HCEC 1CT (cell line): ENCODE measurements at regions not wholly inside any gene's neighbourhood (a gene's known extent, or its start where the extent isn't known, plus 50 kb on each side); places are given as distances from the start of the nearest gene placed in this dataset.
A peak's percentile ranks its signal among the peaks of the same experiment; 100 is the strongest.
"Not testable (repeated sequence)": the region's sequence is repeated elsewhere in the genome, so short reads cannot be mapped to it uniquely, and the experiment has no call there.

Source experiments
- DNase-seq: peaks from one replicate; pipeline ENCODE4 v3.0.0-alpha.2; 2017

- no peak for DNase-seq
Measured at GRCh38 chr3:28039829-28040228, 201.6 kb upstream of the CMC1 start.

DNA sequence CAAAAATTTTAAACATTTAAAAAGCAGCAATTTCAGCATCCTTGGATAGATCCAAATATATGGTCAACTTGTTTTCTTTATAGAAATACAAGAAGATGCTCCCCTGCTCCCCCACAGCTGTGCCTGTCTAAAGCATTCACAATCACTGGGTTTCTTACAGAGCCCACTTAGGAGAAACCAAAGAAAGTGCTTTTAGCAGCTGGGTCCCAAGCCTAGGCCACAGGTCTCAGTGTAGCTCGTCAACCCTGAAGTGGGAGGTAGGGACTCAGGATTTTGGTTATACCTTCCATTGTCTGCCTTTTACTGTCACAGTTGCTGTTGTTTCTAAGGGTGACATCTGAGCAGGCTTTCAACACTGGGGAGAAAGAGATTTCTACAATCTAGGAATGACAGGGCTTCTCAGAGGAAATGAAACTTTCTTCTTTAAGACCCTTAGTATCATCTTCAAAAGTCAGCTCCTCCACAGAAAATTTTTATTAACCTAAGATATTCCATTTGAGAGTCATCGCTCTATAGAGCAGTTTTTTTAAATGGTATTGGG, 199.3 kb upstream of the CMC1 start:
- DNase-seq = no peak

DNA sequence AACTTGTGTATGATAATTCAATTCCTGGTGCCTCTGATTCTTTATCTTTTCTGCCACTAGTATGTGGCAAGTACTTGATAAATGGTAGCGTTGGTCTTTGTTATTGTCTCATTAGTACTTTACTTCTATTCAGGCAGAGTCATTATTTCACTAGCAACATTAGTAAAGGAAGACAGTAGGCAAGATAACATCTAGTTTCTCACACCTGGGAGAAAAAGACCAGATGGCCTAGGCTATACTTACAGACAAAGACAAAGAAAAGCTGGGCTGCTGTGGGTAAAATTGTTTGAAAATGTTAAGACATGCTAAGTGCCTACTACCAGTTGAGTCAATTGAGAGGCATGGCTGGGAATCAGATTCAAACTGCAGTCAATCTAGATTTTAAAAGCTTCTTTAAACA, 198.7 kb upstream of the CMC1 start:
- DNase-seq = no peak

DNA sequence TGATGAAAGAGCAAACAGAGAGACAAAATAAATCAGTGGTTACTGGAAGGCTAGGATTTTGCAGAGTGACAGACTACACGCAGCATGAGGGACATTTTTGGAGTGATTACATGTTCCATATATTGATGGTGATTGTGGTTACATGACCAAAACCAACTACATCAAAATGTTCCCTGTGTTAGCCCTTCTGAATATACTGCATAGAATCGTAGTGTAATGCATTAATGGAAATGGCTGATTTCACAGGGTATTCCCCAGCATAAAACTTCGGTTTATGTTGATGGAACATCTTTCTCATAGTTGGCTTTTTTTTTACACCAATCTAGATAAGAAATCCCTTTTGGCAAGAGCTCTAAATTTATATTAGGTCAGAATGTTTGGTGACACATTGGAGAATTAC, 191.3 kb upstream of the CMC1 start:
- no peak for DNase-seq

- DNase-seq = peak; percentile 90
Measured at GRCh38 chr3:28050885-28051284, 190.5 kb upstream of the CMC1 start.

DNA sequence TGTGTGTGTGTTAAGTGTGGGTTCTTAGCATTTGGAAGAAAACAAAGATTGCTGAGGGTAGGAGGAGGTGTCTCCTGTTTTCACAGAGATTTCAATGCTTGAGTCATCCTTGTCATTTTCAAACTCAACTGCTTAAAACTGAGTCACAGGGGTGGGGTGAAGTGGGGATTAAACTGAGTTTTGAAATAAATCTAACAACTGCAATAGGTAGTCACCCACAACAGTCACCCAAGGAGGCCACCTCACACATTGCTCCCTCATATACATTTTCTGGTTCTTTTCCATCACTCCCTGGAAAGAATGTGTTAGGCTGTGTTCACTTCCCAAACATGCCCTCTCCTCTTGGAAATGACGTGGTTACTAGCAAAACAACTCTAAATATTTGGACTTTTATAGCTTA, 187.7 kb upstream of the CMC1 start:
- peak; percentile 94 for DNase-seq

- no peak for DNase-seq
Measured at GRCh38 chr3:28056806-28057205, 184.6 kb upstream of the CMC1 start.

DNA sequence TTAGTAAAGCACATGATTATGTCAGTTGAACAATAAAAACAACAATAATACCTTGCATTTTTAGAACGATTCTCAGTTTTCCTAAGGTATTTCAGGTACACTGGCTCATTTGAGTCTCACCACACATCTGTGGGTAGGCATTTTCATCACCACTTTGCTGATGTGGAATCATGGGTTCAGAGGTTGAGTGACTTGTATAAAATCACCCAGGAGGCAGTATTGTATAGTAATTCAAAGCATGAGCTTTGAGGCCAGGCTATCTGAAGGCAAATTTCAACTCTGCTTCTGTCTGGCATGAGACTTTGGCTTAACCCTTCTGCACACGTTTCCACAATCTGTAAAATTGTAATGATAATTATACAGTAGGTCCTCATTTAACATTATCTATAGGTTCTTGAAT, 183.9 kb upstream of the CMC1 start:
- DNase-seq = no peak

DNA sequence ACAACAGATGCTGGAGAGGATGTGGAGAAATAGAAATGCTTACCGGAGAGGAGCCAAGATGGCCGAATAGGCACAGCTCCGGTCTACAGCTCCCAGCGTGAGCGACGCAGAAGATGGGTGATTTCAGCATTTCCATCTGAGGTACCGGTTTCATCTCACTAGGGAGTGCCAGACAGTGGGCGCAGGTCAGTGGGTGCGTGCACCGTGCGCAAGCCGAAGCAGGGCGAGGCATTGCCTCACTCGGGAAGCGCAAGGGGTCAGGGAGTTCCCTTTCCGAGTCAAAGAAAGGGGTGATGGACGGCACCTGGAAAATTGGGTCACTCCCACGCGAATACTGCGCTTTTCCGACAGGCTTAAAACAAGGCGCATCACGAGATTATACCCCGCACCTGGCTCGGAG, 182.2 kb upstream of the CMC1 start:
- not testable (repeated sequence) for DNase-seq

- DNase-seq = no peak
Measured at GRCh38 chr3:28066020-28066419, 175.4 kb upstream of the CMC1 start.

GRCh38 chr3:28067014-28067413, 174.4 kb upstream of the CMC1 start:
- no peak for DNase-seq

DNA sequence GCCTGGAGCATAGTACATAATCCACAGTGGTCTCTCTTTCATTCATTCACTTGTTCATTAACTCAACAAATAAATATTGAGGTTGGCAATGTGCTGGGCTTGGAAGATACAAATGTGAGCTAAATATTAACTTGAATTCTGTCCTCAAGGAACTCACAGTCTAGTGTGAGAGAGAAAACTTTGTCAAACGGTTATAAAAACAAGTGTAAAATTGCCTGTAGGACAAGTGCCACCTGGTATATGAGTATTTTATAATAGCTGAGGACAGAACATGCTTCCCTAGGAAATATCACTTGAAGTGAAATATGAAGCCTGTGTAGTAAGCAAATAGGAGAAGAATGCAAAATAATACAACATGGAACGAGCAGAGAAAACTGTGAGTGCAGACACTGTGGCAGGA, 173.1 kb upstream of the CMC1 start:
- no peak for DNase-seq

DNA sequence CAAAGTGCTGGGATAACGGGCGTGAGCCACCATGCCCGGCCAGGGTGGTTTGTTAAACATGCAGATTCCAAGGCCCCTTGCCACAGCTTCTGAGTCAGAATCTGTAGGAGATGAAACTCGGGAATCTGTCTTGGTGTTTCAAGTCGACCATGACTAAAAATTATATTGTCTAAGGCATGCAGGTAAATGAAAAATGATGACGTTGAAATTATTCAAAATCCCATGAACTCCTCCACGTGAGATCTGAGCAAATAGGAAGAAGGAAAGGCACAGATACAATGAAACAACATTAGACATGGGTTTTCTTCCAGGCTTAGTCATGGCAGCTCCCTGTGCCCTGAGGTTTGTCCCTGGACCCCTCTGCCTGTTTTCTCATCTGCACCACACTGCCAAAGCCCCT, 172.0 kb upstream of the CMC1 start:
- DNase-seq = no peak

DNA sequence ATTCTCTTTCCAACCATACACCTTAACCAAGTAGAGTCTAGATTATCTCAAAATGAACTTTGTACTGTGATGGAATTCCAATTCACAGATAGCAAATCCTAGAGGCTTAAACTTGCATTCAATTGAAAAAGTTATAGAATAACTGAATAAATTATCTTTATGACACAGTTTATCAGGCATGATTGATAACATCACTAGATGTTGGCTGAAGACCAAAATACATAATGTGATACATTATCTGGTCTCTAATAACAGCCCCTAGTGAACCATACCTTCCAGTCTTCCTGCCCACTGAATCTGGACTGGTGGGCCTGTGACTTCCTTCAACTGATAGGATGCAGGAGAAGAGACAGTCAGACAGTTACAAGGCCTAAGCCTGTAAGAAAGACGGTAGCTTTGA, 165.2 kb upstream of the CMC1 start:
- no peak for DNase-seq

- peak; percentile 65 for DNase-seq
Measured at GRCh38 chr3:28077572-28077971, 163.8 kb upstream of the CMC1 start.

DNA sequence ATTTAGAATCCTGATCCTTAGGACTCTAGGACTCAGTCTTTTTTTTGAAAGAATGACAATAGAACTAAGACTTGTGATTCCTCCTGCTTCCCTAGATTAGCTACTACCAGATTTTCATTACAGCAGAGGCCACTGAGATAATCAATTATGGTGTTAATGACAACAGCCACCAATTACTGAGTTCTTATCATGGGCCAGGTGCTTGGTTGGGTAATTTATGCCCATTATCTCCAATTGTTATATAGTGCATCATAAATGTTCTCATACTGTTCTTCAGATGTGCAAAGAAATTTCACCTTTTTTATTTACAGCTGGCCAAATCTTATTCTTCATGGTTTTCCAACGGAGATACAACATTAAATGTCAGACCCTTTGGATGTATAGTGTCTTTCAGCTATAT, 162.9 kb upstream of the CMC1 start:
- DNase-seq = no peak

DNA sequence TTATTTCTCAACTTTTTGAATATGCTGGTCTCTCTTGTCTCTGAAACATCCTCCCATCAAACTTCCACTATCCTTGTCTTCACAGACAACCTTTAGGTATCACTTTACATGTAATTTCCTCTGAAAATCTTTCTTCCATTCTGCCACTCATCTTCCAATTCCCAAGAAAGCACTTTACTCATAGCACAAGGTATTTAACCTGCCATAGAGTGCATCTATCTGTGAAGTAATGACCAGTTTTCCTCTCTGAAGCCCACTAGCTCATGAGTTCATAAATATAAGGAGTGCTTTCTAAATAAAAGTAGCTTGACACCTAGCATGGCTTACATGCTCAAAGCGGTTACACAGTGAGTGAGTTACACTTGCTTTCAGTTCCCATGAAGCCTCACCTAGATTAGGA, 160.7 kb upstream of the CMC1 start:
- no peak for DNase-seq

DNA sequence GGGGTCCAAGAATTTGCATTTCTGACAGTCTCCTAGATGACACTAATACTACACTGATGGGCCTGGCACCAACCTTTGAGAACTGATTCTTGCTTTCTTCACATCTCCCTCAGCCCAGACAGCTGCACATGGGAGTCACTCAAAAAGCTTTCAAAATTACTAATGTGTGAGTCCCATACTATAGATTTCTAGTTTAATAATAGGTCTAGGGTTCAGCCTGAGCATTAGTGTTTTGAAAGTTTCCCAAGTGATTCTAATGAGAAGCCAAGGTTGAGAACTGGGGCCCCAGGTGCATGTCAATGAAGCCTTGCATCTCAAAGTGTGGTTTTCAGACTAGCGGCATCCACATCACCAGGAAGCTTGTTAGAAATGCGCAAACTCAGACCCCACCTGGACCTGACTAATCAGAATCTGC, 159.9 kb upstream of the CMC1 start:
- no peak for DNase-seq

DNA sequence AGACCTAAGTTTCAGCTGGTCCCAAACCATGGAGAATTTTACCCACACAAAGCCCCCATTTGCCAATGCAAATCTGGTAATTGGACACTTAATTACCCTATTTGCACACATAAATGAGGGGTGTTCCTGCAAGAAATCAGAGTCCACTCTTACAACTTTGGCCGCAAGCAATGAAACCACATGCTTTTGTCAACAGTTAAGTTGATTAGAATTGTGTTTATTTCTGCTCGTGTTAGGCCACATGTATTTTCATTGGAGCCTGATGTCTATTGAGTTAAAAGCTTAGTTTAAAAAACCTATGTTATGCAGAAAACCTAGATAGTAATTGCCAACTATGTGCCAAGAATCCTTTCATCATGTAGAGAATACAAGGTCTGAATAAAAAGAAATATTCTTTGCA, 153.8 kb upstream of the CMC1 start:
- DNase-seq = no peak

DNA sequence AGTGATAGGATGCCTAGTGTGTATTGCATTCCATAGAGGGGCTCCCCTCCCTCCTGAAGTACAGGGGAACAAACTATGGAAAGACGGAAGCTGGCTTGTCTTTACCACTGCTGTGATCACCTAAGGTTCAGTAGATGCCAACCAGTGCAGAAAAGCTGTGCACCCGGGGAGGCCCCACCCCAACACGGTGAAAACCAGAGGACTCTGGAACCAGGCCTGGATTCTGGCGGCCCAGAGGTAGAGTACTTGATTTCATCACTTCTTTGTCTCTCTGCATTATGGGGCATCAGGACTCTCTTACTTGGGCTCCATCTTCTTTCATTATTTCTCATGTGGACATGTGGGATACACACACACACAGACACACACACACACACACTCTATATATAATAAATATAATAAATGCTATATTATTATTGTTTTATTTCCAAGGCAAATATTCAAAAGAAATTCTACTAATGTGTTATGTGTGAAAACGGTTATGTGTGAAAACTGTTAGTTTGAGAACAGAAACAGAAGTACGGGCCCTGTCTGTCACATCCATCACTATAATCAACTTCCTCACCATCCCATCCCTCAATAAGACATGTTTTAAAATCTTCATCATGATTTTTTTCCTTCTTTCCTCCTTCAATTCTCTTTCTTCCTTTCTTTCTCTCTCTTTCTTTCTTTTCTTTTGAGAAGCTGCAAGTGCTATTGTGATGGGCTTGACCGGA, 152.4 kb upstream of the CMC1 start:
- no peak for DNase-seq

GRCh38 chr3:28089527-28089897, 151.9 kb upstream of the CMC1 start:
- no peak for DNase-seq

- DNase-seq = no peak
Measured at GRCh38 chr3:28099296-28099695, 142.1 kb upstream of the CMC1 start.

GRCh38 chr3:28101705-28102104, 139.7 kb upstream of the CMC1 start:
- no peak for DNase-seq

GRCh38 chr3:28103861-28104260, 137.6 kb upstream of the CMC1 start:
- DNase-seq = no peak

- DNase-seq = no peak
Measured at GRCh38 chr3:28104896-28105534, 136.4 kb upstream of the CMC1 start.
